DND-41 (cell line): ENCODE measurements at regions not wholly inside any gene's neighbourhood (a gene's known extent, or its start where the extent isn't known, plus 50 kb on each side); places are given as distances from the start of the nearest gene placed in this dataset.

Experiments
- ATAC-seq: fragments of 200-7000 bp; cut with Tn5 transposase; 3 replicates; pipeline ENCODE4 v1.9.1; 2021; ENCODE audit warnings: low read depth; ENCODE audit not compliant: insufficient read depth
- DNase-seq: peaks from one replicate; pipeline ENCODE4 v3.0.0-alpha.2; 2020
- H2AFZ ChIP-seq: 2 replicates; pipeline ENCODE4 v1.6.0; 2012; ENCODE audit warnings: low read depth, low read length
- H3K27ac ChIP-seq: 2 replicates; pipeline ENCODE4 v1.5.1; 2012; ENCODE audit warnings: low read length, inconsistent platforms
- H3K27me3 ChIP-seq: fragments of 200-600 bp; sonication (generic); 2 replicates; pipeline ENCODE4 v1.6.0; 2012; ENCODE audit warnings: low read length, mild to moderate bottlenecking, inconsistent platforms; ENCODE audit not compliant: insufficient read depth, poor library complexity
- H3K36me3 ChIP-seq: 2 replicates; pipeline ENCODE4 v1.5.1; 2012; ENCODE audit warnings: low read length, inconsistent platforms; ENCODE audit not compliant: insufficient read depth
- H3K4me1 ChIP-seq: 2 replicates; pipeline ENCODE4 v1.5.1; 2012; ENCODE audit warnings: mild to moderate bottlenecking, low read length; ENCODE audit not compliant: insufficient read depth
- H3K4me2 ChIP-seq: 2 replicates; pipeline ENCODE4 v1.6.0; 2012; ENCODE audit warnings: mild to moderate bottlenecking, moderate library complexity, low read length, inconsistent platforms; ENCODE audit not compliant: insufficient read depth
- H3K4me3 ChIP-seq, 2 experiments: fragments of 200-600 bp in 1 of 2; shearing (Covaris generic) in 1 of 2; 2 replicates each; pipeline ENCODE4 v1.5.1; 2012 to 2016; ENCODE audit warnings: inconsistent platforms in 2 of 2, low read length in 2 of 2, mild to moderate bottlenecking in 2 of 2, low read depth in 1 of 2, moderate library complexity in 1 of 2
- H3K79me2 ChIP-seq: 2 replicates; pipeline ENCODE4 v1.6.0; 2012; ENCODE audit warnings: low read length, inconsistent platforms; ENCODE audit not compliant: insufficient read depth
- H3K9ac ChIP-seq: 2 replicates; pipeline ENCODE4 v1.6.0; 2012; ENCODE audit warnings: low read depth, mild to moderate bottlenecking, inconsistent platforms, low read length, moderate library complexity
- H3K9me3 ChIP-seq: 2 replicates; pipeline ENCODE4 v1.5.1; 2012; ENCODE audit warnings: low read length, moderate library complexity, mild to moderate bottlenecking, inconsistent platforms; ENCODE audit not compliant: insufficient read depth, severe bottlenecking
- H4K20me1 ChIP-seq: 2 replicates; pipeline ENCODE4 v1.6.0; 2012; ENCODE audit warnings: low read length; ENCODE audit not compliant: insufficient read depth
- EZH2 ChIP-seq: IDR thresholded peaks from 3 replicates; pipeline ENCODE4 v1.6.1; 2012; ENCODE audit warnings: borderline replicate concordance, low read depth, mild to moderate bottlenecking, moderate library complexity, low read length, inconsistent platforms; ENCODE audit not compliant: severe bottlenecking
- TF ChIP-seq, protein P1 (sequence below): IDR thresholded peaks from 2 replicates; pipeline ENCODE4 v1.5.1; 2012; ENCODE audit warnings: borderline replicate concordance, low read length, moderate library complexity, mild to moderate bottlenecking; ENCODE audit not compliant: poor library complexity, severe bottlenecking; ENCODE audit errors: extremely low read depth

DNA sequence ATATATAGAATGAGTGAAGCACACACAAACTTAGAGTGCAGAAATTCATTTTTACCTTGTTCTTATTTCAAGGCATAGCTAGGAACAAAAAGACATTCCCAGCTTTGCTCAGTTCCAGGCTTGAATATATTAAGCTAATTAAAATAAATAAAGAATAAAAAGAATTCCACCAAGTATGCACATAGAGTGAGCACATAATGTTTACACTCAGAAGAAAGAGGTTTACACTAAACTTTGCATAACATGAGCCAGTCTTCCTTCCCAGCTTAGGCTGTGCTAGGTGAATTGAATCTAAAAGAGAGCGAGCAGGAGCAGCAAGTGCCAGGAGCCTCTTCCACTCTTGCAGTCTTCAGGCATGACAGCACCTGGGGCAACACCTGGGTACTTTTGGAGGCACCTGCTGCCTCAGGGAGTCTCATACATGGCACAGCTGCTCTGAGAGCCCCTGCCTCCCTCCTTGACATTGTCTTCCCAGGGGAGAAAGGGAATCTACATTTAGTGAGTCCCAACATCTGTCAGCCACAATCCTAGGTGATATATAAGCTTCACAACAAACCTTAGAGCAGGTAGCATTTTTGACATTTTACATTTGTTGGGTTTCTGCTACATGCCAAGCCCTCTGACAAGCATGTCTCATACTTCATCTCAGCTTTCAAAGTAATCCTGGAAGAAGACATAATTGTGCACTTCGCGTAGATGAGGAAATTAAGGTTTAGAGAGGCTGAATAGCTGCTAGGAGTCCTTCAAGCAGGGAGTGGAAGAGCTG, 732.7 kb upstream of the TENM4 start:
- H3K4me1 ChIP-seq, result no peaks in the 10 kb centered on the region
- no peaks in the 10 kb centered on the region for H3K9me3 ChIP-seq
- DNase-seq (no peak), ATAC-seq (no peak)
- H3K9ac ChIP-seq, result no peak overlapping the region
- no peak overlapping the region for H3K27ac ChIP-seq
- H3K36me3 ChIP-seq, result no peaks in the 10 kb centered on the region
- no peaks in the 10 kb centered on the region for H3K27me3 ChIP-seq
- H3K4me2 ChIP-seq, result no peak overlapping the region
- TF ChIP-seq, protein P1, sequence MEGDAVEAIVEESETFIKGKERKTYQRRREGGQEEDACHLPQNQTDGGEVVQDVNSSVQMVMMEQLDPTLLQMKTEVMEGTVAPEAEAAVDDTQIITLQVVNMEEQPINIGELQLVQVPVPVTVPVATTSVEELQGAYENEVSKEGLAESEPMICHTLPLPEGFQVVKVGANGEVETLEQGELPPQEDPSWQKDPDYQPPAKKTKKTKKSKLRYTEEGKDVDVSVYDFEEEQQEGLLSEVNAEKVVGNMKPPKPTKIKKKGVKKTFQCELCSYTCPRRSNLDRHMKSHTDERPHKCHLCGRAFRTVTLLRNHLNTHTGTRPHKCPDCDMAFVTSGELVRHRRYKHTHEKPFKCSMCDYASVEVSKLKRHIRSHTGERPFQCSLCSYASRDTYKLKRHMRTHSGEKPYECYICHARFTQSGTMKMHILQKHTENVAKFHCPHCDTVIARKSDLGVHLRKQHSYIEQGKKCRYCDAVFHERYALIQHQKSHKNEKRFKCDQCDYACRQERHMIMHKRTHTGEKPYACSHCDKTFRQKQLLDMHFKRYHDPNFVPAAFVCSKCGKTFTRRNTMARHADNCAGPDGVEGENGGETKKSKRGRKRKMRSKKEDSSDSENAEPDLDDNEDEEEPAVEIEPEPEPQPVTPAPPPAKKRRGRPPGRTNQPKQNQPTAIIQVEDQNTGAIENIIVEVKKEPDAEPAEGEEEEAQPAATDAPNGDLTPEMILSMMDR, result no peak
- no peak for TF ChIP-seq EZH2
- H3K79me2 ChIP-seq, result no peaks in the 10 kb centered on the region
- H3K4me3 ChIP-seq, result no peak overlapping the region
- no peaks in the 10 kb centered on the region for H4K20me1 ChIP-seq
- no peak overlapping the region for H2AFZ ChIP-seq

DNA sequence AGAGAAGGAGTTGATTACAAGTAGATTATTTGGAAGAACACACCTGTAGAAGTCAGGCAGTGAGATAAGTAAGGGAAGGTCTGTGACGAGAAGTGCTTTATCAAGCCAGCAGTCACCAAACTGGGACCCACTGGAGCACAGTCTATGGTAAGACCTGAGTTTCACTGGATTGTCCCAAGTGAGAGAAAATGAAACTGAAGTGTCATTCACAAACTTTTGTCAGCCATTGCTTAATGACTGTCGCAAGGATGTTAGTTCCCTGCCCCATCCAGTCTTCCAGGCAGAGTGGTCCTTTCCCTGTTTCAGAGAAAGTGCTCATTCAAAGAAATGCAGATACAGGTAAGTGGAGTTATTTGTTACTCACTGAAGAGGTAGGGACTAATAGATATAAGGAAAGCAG, 728.0 kb upstream of the TENM4 start:
- Histone ChIP-seq H3K79me2 (no peaks in the 10 kb centered on the region), H3K27me3 (no peaks in the 10 kb centered on the region), H3K4me1 (no peaks in the 10 kb centered on the region), H3K4me3 (no peak overlapping the region), H3K4me2 (no peak overlapping the region), H3K9me3 (no peaks in the 10 kb centered on the region), H3K9ac (no peak overlapping the region), H2AFZ (no peak overlapping the region), H3K36me3 (no peaks in the 10 kb centered on the region), H3K27ac (no peak overlapping the region), H4K20me1 (no peaks in the 10 kb centered on the region)
- ATAC-seq (no peak), DNase-seq (no peak)
- no peak for TF ChIP-seq EZH2
- TF ChIP-seq, protein P1, result no peak

DNA sequence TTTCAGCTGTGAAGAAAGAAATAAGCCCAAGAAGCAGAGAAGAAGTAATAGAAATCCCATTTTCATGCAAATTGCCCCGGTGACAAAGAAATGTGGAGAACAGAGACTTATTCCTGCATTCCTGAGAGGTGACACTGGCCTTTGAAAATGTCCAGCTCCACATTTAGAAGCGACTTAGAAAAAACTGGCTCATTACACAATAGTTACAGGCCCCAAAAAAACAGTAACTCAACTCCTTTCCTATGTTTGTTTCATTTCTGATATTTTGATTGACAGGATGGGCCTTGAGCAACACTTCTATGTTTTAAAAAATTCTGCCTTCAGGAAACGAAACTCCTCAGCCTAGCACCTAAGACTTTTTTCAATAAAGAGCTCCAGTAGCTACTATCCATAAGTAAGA, 726.9 kb upstream of the TENM4 start:
- Histone ChIP-seq H3K27me3 (no peaks in the 10 kb centered on the region), H3K4me2 (no peak overlapping the region), H3K27ac (no peak overlapping the region), H3K79me2 (no peaks in the 10 kb centered on the region), H3K4me3 (no peak overlapping the region), H4K20me1 (no peaks in the 10 kb centered on the region), H3K9me3 (no peaks in the 10 kb centered on the region), H3K4me1 (no peaks in the 10 kb centered on the region), H3K36me3 (no peaks in the 10 kb centered on the region), H2AFZ (no peak overlapping the region), H3K9ac (no peak overlapping the region)
- TF ChIP-seq, protein P1, result no peak
- TF ChIP-seq EZH2, result no peak
- ATAC-seq (no peak), DNase-seq (no peak)
